ENCODE measurements at regions not wholly inside any gene's neighbourhood (a gene's known extent, or its start where the extent isn't known, plus 50 kb on each side); places are given as distances from the start of the nearest gene placed in this dataset.

DNA sequence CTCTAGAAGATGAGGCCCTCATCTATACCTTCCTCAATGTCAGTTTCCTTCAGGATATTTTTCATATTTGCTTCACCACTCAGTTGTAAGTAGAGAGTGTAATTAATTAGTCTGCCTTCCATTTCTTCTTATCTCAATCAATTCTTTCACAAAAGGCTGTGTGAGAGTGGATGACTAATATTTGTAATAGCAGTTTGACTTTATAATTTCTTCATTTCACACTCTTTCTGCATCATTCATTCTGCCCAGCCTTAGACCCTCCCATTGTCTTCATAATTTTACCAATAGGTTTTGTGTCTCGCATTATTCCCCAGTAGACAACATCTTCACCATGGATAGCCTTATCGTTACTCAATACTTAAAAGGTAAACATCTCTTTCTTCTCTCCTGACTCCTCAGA is 1239.3 kb upstream of the MAP3K7 start:
- H3K27me3 ChIP-seq (replicated peaks; ENCODE audit: control insufficient read depth, insufficient read depth, low read length): no peaks in the 10 kb centered on the region
- ChIA-PET CTCF (no interaction called here), POLR2A (no interaction called here)
- no peaks in the 10 kb centered on the region for H3K4me1 ChIP-seq
- no peak for DNase-seq
- no TSS peak for BruUV-seq (replicated peaks)
- H3K9me3 ChIP-seq: no peaks in the 10 kb centered on the region
- Mint-ChIP-seq H3K9me3 (ENCODE audit: unreplicated experiment) (no peaks in the 10 kb centered on the region), H3K4me1 (ENCODE audit: low read depth, unreplicated experiment) (no peaks in the 10 kb centered on the region), H3K4me3 (ENCODE audit: unreplicated experiment) (no peak overlapping the region), H3K27ac (ENCODE audit: unreplicated experiment) (no peak overlapping the region), H3K36me3 (ENCODE audit: insufficient read depth, unreplicated experiment) (no peaks in the 10 kb centered on the region), H3K27me3 (ENCODE audit: insufficient read depth, unreplicated experiment) (no peaks in the 10 kb centered on the region)
- TF ChIP-seq, protein P1, sequence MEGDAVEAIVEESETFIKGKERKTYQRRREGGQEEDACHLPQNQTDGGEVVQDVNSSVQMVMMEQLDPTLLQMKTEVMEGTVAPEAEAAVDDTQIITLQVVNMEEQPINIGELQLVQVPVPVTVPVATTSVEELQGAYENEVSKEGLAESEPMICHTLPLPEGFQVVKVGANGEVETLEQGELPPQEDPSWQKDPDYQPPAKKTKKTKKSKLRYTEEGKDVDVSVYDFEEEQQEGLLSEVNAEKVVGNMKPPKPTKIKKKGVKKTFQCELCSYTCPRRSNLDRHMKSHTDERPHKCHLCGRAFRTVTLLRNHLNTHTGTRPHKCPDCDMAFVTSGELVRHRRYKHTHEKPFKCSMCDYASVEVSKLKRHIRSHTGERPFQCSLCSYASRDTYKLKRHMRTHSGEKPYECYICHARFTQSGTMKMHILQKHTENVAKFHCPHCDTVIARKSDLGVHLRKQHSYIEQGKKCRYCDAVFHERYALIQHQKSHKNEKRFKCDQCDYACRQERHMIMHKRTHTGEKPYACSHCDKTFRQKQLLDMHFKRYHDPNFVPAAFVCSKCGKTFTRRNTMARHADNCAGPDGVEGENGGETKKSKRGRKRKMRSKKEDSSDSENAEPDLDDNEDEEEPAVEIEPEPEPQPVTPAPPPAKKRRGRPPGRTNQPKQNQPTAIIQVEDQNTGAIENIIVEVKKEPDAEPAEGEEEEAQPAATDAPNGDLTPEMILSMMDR (IDR thresholded peaks at IDR 0.05; ENCODE audit: insufficient read depth in 1 of 2, low read depth in 1 of 2, low read length in 1 of 2, severe bottlenecking in 1 of 2, unreplicated experiment in 1 of 2): no peak
- no peaks in the 10 kb centered on the region for H3K36me3 ChIP-seq (ENCODE audit: control insufficient read depth, insufficient read depth, low read length)
- H3K4me3 ChIP-seq (ENCODE audit: low read depth, low read length): no peak overlapping the region
- intact Hi-C loops (cut with micrococcal nuclease; ENCODE audit: unreplicated experiment): no loop called here

DNA sequence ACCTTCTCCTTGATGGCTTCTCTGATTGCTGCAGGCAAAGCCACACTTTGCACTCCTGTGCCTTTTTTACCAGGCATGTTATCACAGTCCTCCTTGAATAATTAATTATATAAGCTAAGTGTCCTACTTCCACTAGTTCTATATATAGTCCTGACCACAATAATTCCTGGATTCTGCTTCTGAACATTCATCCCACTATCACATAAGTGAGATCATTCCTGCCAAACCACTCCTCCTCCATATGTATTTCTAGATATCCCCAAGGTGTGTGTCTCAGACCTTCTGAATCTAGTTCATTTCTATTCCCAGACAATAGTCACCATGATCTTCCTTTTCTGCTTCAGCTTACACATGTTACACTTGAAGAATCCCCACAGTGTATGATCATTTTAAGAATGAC is 1237.5 kb upstream of the MAP3K7 start:
- H3K9me3 ChIP-seq: no peaks in the 10 kb centered on the region
- H3K27me3 ChIP-seq (replicated peaks; ENCODE audit: control insufficient read depth, insufficient read depth, low read length): no peaks in the 10 kb centered on the region
- CTCF ChIA-PET: no interaction called here
- no peaks in the 10 kb centered on the region for H3K36me3 Mint-ChIP-seq (ENCODE audit: insufficient read depth, unreplicated experiment)
- intact Hi-C loops (cut with micrococcal nuclease; ENCODE audit: unreplicated experiment): no loop called here
- H3K4me1 Mint-ChIP-seq (ENCODE audit: low read depth, unreplicated experiment): no peaks in the 10 kb centered on the region
- TF ChIP-seq, protein P1 (IDR thresholded peaks at IDR 0.05; ENCODE audit: insufficient read depth in 1 of 2, low read depth in 1 of 2, low read length in 1 of 2, severe bottlenecking in 1 of 2, unreplicated experiment in 1 of 2): no peak
- no peaks in the 10 kb centered on the region for H3K36me3 ChIP-seq (ENCODE audit: control insufficient read depth, insufficient read depth, low read length)
- DNase-seq: no peak
- POLR2A ChIA-PET: no interaction called here
- BruUV-seq (replicated peaks): no TSS peak
- no peaks in the 10 kb centered on the region for H3K27me3 Mint-ChIP-seq (ENCODE audit: insufficient read depth, unreplicated experiment)
- H3K27ac Mint-ChIP-seq (ENCODE audit: unreplicated experiment): no peak overlapping the region
- H3K4me3 ChIP-seq (ENCODE audit: low read depth, low read length): no peak overlapping the region
- no peak overlapping the region for H3K4me3 Mint-ChIP-seq (ENCODE audit: unreplicated experiment)
- H3K4me1 ChIP-seq: no peaks in the 10 kb centered on the region
- H3K9me3 Mint-ChIP-seq (ENCODE audit: unreplicated experiment): no peaks in the 10 kb centered on the region

DNA sequence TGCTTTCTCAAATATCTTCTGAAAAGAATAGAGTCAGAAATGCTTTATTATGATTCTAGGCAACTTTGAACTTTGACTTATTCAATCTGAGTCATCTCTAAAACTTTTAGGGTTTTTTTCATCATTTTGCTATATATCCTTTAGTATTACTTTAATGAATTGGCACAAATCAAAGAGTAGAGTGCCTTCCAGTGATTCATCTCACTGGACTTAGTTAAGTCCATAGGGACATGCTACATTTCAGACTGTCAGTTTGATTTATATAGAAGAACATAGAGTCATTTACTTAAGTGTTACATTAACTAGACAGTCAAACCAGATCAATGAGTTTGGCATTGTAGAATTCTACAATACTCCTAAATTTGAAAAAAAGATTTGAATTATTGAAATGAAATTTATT is 1235.7 kb upstream of the MAP3K7 start:
- Mint-ChIP-seq H3K4me3 (ENCODE audit: unreplicated experiment) (no peak overlapping the region), H3K9me3 (ENCODE audit: unreplicated experiment) (no peaks in the 10 kb centered on the region), H3K36me3 (ENCODE audit: insufficient read depth, unreplicated experiment) (no peaks in the 10 kb centered on the region), H3K4me1 (ENCODE audit: low read depth, unreplicated experiment) (no peaks in the 10 kb centered on the region), H3K27ac (ENCODE audit: unreplicated experiment) (no peak overlapping the region), H3K27me3 (ENCODE audit: insufficient read depth, unreplicated experiment) (no peaks in the 10 kb centered on the region)
- H3K4me1 ChIP-seq: no peaks in the 10 kb centered on the region
- DNase-seq: no peak
- H3K9me3 ChIP-seq: no peaks in the 10 kb centered on the region
- intact Hi-C loops (cut with micrococcal nuclease; ENCODE audit: unreplicated experiment): no loop called here
- no TSS peak for BruUV-seq (replicated peaks)
- no peaks in the 10 kb centered on the region for H3K36me3 ChIP-seq (ENCODE audit: control insufficient read depth, insufficient read depth, low read length)
- CTCF ChIA-PET: no interaction called here
- no peaks in the 10 kb centered on the region for H3K27me3 ChIP-seq (replicated peaks; ENCODE audit: control insufficient read depth, insufficient read depth, low read length)
- TF ChIP-seq, protein P1 (IDR thresholded peaks at IDR 0.05; ENCODE audit: insufficient read depth in 1 of 2, low read depth in 1 of 2, low read length in 1 of 2, severe bottlenecking in 1 of 2, unreplicated experiment in 1 of 2): no peak
- POLR2A ChIA-PET: no interaction called here
- no peak overlapping the region for H3K4me3 ChIP-seq (ENCODE audit: low read depth, low read length)

Data from Caco-2 (cell line).